GM19324 (cell line): ENCODE measurements at regions not wholly inside any gene's neighbourhood (a gene's known extent, or its start where the extent isn't known, plus 50 kb on each side); places are given as distances from the start of the nearest gene placed in this dataset.
A peak's percentile ranks its signal among the peaks of the same experiment; 100 is the strongest.

Experiments
- ATAC-seq: cut with Tn5 transposase; IDR thresholded peaks from one replicate; pipeline ENCODE4 v1.9.1; 2021; ENCODE audit warnings: mild to moderate bottlenecking, moderate library complexity; ENCODE audit not compliant: unreplicated experiment, low FRiP score

DNA sequence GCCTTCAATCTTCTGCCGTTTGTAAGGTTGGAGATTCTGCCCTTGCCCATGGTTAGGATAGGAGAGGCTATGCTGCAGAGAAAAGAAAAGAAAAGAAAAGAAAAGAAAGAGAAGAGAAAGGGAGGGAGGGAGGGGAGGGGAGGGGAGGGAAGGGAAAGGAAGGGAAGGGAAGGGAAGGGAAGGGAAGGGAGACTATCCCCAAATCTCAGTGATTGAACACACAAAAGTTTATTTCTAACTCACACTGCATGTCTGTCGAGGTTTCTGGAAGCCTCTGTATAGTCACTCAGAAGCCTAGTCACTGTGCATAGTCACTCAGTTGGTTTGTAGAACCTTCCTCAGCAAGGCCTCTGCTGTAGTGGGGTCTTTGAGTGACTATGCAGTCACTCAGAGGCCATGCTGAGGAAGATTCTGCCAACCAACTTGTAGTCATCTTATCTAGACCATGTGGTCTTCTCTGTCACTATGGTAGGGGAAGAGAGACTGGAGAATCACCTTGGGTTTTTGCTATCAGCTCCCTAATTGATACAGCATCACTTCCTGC is 52.3 kb upstream of the ABCC9 start:
- ATAC-seq = no peak

DNA sequence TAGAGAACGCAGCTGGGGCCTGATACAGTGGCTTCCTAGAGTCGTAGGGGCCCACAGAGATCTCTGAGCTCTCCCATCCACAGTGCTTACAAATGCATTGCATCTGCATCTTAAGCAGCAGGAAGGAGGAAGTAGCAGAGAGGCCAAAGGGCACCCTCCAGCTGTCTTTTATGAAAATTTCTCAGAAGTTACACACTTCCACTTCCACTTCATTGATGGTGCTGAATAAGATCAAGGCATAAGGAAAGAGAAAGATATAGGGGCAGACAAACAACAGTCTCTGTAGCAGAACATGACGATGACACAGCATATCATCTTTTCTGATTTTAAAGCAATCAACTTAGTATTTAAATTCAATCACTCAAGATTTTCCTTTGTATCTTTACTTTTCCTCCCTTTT is 51.6 kb upstream of the ABCC9 start:
- ATAC-seq = peak; percentile 94

DNA sequence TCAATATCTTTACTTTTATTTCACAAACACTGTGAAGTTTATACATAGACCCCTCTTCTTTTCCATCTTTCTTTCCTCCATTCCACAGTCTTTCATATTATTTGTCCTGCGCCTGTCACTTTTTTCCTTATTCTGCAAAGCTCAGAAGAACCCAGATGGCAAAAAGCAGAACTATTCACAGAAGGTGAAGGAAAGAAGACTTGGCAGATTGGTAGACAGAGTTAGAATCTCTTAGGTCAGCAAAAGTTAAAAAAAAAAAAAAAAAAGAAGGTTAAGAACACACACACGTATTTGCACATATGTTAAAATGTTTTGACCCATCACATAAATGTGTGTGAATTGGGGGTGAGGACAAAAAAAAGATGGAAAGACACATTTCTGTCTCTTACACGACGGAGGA is 50.3 kb upstream of the ABCC9 start:
- ATAC-seq = no peak
